ENCODE measurements at regions not wholly inside any gene's neighbourhood (a gene's known extent, or its start where the extent isn't known, plus 50 kb on each side); places are given as distances from the start of the nearest gene placed in this dataset.

DNA sequence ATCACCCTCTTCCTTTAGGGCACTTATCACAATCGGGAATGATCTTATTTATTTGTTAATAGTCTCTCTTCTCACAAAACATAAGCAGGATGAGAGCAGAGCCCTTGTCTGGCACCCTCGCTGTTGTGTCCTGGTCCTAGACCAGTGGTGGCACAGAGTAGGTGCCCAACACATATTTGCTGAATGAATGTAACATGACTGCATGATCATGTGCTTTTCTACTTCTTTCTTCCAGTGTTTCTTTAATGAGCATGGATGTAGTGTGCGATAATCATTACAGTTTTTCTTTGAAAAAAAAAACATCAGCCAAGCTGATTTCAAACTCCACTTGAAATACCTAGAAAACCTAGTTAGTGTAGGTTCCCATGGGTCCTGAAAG, 164.1 kb downstream of the CHIC2 start:
- TF ChIP-seq, protein P1, sequence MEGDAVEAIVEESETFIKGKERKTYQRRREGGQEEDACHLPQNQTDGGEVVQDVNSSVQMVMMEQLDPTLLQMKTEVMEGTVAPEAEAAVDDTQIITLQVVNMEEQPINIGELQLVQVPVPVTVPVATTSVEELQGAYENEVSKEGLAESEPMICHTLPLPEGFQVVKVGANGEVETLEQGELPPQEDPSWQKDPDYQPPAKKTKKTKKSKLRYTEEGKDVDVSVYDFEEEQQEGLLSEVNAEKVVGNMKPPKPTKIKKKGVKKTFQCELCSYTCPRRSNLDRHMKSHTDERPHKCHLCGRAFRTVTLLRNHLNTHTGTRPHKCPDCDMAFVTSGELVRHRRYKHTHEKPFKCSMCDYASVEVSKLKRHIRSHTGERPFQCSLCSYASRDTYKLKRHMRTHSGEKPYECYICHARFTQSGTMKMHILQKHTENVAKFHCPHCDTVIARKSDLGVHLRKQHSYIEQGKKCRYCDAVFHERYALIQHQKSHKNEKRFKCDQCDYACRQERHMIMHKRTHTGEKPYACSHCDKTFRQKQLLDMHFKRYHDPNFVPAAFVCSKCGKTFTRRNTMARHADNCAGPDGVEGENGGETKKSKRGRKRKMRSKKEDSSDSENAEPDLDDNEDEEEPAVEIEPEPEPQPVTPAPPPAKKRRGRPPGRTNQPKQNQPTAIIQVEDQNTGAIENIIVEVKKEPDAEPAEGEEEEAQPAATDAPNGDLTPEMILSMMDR (conservative IDR thresholded peaks at IDR 0.05 in 1 of 2, IDR thresholded peaks at IDR 0.05 in 1 of 2; ENCODE audit: extremely low read depth in 1 of 2, insufficient read depth in 1 of 2, low read depth in 1 of 2, low read length in 2 of 2) = no peak
- no peak for TF ChIP-seq EZH2 (IDR thresholded peaks at IDR 0.05; ENCODE audit: borderline replicate concordance, low read length)

Data from mammary epithelial cell (primary cell).